SU-DHL-6 (cell line): ENCODE measurements at regions not wholly inside any gene's neighbourhood (a gene's known extent, or its start where the extent isn't known, plus 50 kb on each side); places are given as distances from the start of the nearest gene placed in this dataset.

ENCODE experiments used
- H2AFZ ChIP-seq: fragments of 200-600 bp; sonication (generic); 2 replicates; pipeline ENCODE4 v1.6.1; 2014; ENCODE audit warnings: low read depth, mild to moderate bottlenecking, moderate library complexity, mixed read lengths, antibody characterized with exemption, low read length; ENCODE audit not compliant: severe bottlenecking
- H3F3A ChIP-seq: fragments of 200-600 bp; shearing (Covaris generic); 2 replicates; pipeline ENCODE4 v1.6.0; 2016; ENCODE audit warnings: antibody characterized with exemption, mild to moderate bottlenecking; ENCODE audit not compliant: insufficient read depth
- H3K27ac ChIP-seq: fragments of 200-600 bp; sonication (generic); 2 replicates; pipeline ENCODE4 v1.5.1; 2016; ENCODE audit warnings: low read depth, mild to moderate bottlenecking, low read length, moderate library complexity, mixed read lengths
- H3K27me3 ChIP-seq: fragments of 200-600 bp; sonication (generic), shearing (Covaris generic); 2 replicates; pipeline ENCODE4 v1.6.0; 2014; ENCODE audit warnings: mild to moderate bottlenecking, low read length
- H3K36me3 ChIP-seq: fragments of 200-600 bp; sonication (generic); 2 replicates; pipeline ENCODE4 v1.6.1; 2014; ENCODE audit warnings: mild to moderate bottlenecking, low read length, mixed read lengths
- H3K4me2 ChIP-seq: fragments of 300-600, 200-600 bp; shearing (Covaris generic), sonication (generic); 2 replicates; pipeline ENCODE4 v1.6.0; 2014; ENCODE audit warnings: low read length, low read depth, mild to moderate bottlenecking; ENCODE audit not compliant: poor library complexity, severe bottlenecking
- H3K4me3 ChIP-seq: fragments of 200-600 bp; sonication (generic); 2 replicates; pipeline ENCODE4 v1.5.1; 2014; ENCODE audit warnings: antibody characterized with exemption, low read length, mild to moderate bottlenecking, mixed read lengths; ENCODE audit not compliant: insufficient read depth, poor library complexity, severe bottlenecking
- H3K79me2 ChIP-seq: fragments of 200-600 bp; sonication (generic); 2 replicates; pipeline ENCODE4 v1.6.1; 2014; ENCODE audit warnings: mild to moderate bottlenecking, low read length, moderate library complexity; ENCODE audit not compliant: insufficient read depth
- H3K9ac ChIP-seq: fragments of 200-600 bp; sonication (generic); 2 replicates; pipeline ENCODE4 v1.7.0; 2014; ENCODE audit warnings: mild to moderate bottlenecking, low read length
- H3K9me2 ChIP-seq: fragments of 200-600 bp; sonication (generic); replicated peaks from 2 replicates; pipeline ENCODE4 v1.6.1; 2014; ENCODE audit warnings: low read length; ENCODE audit not compliant: insufficient read depth
- H3K9me3 ChIP-seq: fragments of 200-600 bp; sonication (generic); 2 replicates; pipeline ENCODE4 v1.6.1; 2014; ENCODE audit warnings: low read length, mixed read lengths; ENCODE audit not compliant: insufficient read depth
- H4K20me1 ChIP-seq: fragments of 200-600 bp; sonication (generic); 2 replicates; pipeline ENCODE4 v1.6.1; 2014; ENCODE audit warnings: low read depth, mild to moderate bottlenecking, antibody characterized with exemption, low read length, moderate library complexity, mixed read lengths
- CTCF ChIP-seq: fragments of 200-600 bp; sonication (generic); IDR thresholded peaks from one replicate; pipeline ENCODE4 v1.5.1; 2017; ENCODE audit warnings: antibody characterized with exemption, mild to moderate bottlenecking, low read length, moderate library complexity; ENCODE audit not compliant: insufficient read depth, poor library complexity, severe bottlenecking
- EZH2phosphoT487 ChIP-seq: fragments of 200-600 bp; sonication (generic), shearing (Covaris generic); conservative IDR thresholded peaks from 2 replicates; pipeline ENCODE4 v1.6.1; 2018; ENCODE audit warnings: mild to moderate bottlenecking, antibody characterized with exemption, low read length, moderate library complexity, mixed read lengths

GRCh38 chr2:176851889-176852483 is 360.6 kb upstream of the HNRNPA3 start:
- no peak overlapping the region for H3K27ac ChIP-seq
- H2AFZ ChIP-seq = no peak overlapping the region
- H3K27me3 ChIP-seq = no peaks in the 10 kb centered on the region
- no peak overlapping the region for H3K9ac ChIP-seq
- TF ChIP-seq CTCF (no peak), EZH2phosphoT487 (no peak)
- no peaks in the 10 kb centered on the region for H3F3A ChIP-seq
- no peaks in the 10 kb centered on the region for H3K9me2 ChIP-seq
- H3K36me3 ChIP-seq = no peaks in the 10 kb centered on the region
- H3K4me3 ChIP-seq = no peak overlapping the region
- no peaks in the 10 kb centered on the region for H4K20me1 ChIP-seq
- H3K4me2 ChIP-seq = no peak overlapping the region
- no peaks in the 10 kb centered on the region for H3K79me2 ChIP-seq
- H3K9me3 ChIP-seq = no peaks in the 10 kb centered on the region

- Histone ChIP-seq H3K9me2 (no peaks in the 10 kb centered on the region), H3K79me2 (no peaks in the 10 kb centered on the region), H3K27ac (no peak overlapping the region), H4K20me1 (no peaks in the 10 kb centered on the region), H3K36me3 (no peaks in the 10 kb centered on the region), H3K9ac (no peak overlapping the region), H3K4me3 (no peak overlapping the region), H3K9me3 (no peaks in the 10 kb centered on the region), H3K27me3 (no peaks in the 10 kb centered on the region), H3F3A (no peaks in the 10 kb centered on the region), H2AFZ (no peak overlapping the region), H3K4me2 (no peak overlapping the region)
- TF ChIP-seq CTCF (no peak), EZH2phosphoT487 (no peak)
Observed at GRCh38 chr2:176852667-176853066, 359.9 kb upstream of the HNRNPA3 start.

GRCh38 chr2:176854062-176854461 is 358.5 kb upstream of the HNRNPA3 start:
- Histone ChIP-seq H3F3A (no peaks in the 10 kb centered on the region), H3K27me3 (no peaks in the 10 kb centered on the region), H3K27ac (no peak overlapping the region), H3K9me2 (no peaks in the 10 kb centered on the region), H3K36me3 (no peaks in the 10 kb centered on the region), H3K9ac (no peak overlapping the region), H3K9me3 (no peaks in the 10 kb centered on the region), H4K20me1 (no peaks in the 10 kb centered on the region), H3K4me2 (no peak overlapping the region), H2AFZ (no peak overlapping the region), H3K79me2 (no peaks in the 10 kb centered on the region), H3K4me3 (no peak overlapping the region)
- no peak for TF ChIP-seq CTCF
- TF ChIP-seq EZH2phosphoT487 = no peak

GRCh38 chr2:176854878-176855277 is 357.7 kb upstream of the HNRNPA3 start:
- Histone ChIP-seq H3K9me3 (no peaks in the 10 kb centered on the region), H3K9me2 (no peaks in the 10 kb centered on the region), H4K20me1 (no peaks in the 10 kb centered on the region), H3K9ac (no peak overlapping the region), H3F3A (no peaks in the 10 kb centered on the region), H3K4me3 (no peak overlapping the region), H3K79me2 (no peaks in the 10 kb centered on the region), H3K27ac (no peak overlapping the region), H3K4me2 (no peak overlapping the region), H3K36me3 (no peaks in the 10 kb centered on the region), H3K27me3 (no peaks in the 10 kb centered on the region), H2AFZ (no peak overlapping the region)
- no peak for TF ChIP-seq CTCF
- TF ChIP-seq EZH2phosphoT487 = no peak
